CD4-positive, alpha-beta T cell treated with Interleukin-6 for 4 hours (primary cell): ENCODE measurements at regions not wholly inside any gene's neighbourhood (a gene's known extent, or its start where the extent isn't known, plus 50 kb on each side); places are given as distances from the start of the nearest gene placed in this dataset.

Experiments used
- DNase-seq: peaks from one replicate; pipeline ENCODE4 v3.0.0-alpha.2; 2020; ENCODE audit warnings: mixed read lengths

- DNase-seq, result no peak
These were observed 907.9 kb downstream of the VRK1 start for GRCh38 chr14:97705107-97705506.

DNA sequence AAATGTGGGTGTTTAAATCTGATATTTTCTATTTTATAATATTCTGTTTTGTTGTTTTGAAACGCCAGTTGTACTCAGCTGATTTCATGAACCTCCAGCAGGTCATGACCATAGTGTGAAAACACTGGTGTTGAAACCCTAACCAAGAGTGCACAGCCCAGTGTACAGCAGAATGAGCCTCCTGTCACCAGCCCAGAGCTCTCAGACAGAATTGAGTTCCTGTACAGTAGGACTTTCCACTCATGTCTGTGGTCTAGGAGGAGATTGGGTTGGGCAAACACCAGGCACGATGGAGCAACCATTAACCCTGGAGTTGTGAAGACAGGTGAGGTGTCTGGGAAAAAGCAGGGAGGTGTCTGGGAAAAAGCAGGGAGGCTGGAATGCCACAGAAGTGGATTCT is 908.8 kb downstream of the VRK1 start:
- peak; percentile 25 for DNase-seq

GRCh38 chr14:97706819-97707218 is 909.6 kb downstream of the VRK1 start:
- DNase-seq, result peak; percentile 16

DNA sequence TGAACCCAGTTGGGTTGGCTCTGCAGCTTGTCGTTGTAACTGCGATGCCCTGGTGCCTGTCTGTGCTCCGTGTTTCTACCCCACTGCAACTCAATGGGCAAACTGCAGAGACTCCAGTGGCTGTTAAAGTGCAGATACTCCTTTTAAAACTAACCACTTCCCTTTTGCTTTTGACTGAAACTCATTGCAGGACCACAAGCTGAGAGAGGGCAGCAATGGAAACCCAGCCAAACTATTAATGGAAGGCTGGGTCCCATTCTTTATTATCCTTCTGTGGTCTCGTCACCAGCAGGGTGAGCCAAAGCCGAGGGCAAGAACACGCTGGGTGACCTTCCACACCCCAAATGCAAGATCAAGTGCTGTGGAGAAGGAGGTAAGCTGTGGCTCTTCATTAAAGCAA is 910.4 kb downstream of the VRK1 start:
- peak; percentile 53 for DNase-seq

DNA sequence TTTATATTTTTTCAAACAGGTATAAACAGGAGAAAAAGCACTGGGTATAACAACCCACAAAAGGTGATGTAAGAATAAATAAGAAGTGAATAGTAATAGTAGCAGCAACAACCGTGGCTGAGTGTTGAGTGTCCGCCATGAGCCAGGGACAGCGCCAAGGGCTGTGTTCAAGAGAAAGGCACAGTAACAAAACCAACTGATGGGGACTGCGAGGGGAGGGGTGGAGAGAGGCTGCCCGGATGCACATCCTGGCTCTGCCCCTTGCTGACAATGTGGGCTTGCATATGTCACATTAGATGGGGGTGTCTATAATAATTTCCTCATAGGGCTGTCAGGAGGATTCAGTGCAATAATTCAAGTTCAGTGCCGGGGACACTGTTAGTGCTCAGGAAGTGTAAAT is 912.4 kb downstream of the VRK1 start:
- DNase-seq, result peak; percentile 68

GRCh38 chr14:97710726-97711125 is 913.5 kb downstream of the VRK1 start:
- DNase-seq, result no peak

GRCh38 chr14:97712471-97712870 is 915.3 kb downstream of the VRK1 start:
- DNase-seq, result no peak

GRCh38 chr14:97713023-97713422 is 915.8 kb downstream of the VRK1 start:
- peak; percentile 28 for DNase-seq

- no peak for DNase-seq
These were observed 921.8 kb downstream of the VRK1 start for GRCh38 chr14:97718886-97719442.

DNA sequence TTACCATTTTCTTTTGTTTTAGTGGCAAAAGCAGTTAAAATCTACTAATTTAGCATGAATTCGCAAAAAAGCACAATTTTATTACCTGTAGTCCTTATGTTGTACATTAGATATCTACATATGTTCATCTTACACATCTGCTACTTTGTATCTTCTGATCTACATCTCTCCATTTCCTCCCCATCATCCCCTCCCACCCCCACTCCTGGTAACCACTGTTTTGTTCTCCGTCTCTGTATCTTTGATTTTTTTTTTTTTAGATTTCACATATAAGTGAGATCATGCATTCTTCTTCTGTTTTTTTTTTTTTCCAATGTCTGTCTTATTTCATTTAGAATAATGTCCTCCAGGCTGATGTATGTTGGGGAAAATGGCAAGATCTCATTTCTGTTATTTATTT is 922.7 kb downstream of the VRK1 start:
- DNase-seq, result peak; percentile 81

DNA sequence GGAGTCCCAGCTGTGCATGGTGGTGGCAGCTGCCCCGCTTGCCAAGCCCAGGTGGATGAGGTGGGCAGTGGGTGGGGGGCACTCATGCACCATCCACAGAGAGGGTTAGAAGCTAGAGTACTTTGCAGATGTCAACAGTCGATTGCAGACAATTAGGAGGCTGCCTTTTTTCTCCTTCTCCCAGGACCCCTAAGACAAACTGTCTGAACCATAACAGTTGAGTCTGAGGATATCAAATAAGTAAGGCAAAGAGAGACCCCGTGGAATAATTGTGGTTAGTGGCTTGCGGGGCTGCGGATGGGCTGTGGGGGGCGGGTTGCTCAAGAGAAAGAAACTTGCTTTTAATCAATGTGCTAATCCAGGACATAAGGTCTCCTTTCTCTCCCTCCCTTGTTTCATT is 926.2 kb downstream of the VRK1 start:
- DNase-seq, result peak; percentile 20

DNA sequence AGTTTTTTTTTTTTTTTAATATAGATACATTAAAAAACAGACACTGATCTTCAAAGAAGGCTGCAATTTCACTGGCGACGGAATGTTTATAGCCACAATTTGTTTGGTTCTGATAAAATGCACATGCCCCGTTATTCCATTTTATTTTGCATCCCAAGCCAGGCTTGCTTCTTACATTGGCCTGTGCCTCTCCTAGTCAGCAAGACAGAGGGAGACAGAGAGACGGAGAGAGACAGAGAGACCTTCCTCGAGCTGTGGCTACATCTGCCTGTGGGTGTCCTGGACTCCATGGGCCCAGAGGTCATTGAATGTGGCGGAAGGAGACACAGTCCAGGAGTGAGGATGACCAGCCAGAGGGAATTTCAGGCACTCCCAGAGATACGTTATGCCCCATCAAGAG is 926.6 kb downstream of the VRK1 start:
- DNase-seq, result no peak

DNA sequence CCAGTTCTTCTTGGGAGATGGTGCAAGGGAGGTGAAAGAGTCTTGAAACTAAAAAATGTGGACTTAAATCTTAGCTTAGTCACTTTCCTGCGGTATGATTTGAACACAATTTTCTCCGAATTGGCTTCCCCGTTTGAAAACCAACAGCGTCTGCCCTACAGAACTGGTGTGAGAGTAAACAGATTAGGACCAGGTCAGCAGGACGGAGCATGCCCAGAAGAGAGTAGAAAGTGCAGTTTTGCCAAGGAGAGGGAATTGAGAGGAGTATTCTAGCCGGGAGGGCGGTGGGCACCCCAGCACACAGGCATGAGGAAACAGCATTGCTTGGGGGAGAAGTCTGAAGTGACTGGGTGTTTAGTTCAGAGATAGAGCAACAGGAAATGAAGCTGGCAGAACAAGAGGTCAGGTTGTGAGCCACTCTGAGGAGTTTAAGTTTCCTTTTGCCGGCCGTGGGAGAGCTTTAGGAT is 927.1 kb downstream of the VRK1 start:
- DNase-seq, result peak; percentile 63

GRCh38 chr14:97726676-97727075 is 929.5 kb downstream of the VRK1 start:
- peak; percentile 15 for DNase-seq

DNA sequence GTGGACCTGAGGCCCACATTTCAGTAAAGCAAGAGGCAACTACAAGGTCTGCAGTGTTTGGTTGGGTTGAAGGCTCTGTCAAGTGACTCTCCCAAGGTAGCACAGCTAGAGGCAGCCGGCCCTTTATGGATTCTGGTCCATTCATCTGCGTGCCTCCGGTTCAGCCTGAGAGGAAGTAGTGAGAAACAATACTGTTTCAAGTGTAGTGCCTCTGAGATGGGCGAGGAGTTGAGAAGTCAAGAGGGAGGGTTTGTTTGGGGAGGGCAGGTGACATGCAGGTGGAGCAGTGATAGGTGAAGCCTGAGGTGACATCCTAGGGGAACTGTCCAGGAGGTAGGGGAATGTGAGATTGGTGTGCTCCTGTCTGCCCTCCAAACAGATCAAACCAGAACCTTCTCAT is 933.5 kb downstream of the VRK1 start:
- peak; percentile 37 for DNase-seq

DNA sequence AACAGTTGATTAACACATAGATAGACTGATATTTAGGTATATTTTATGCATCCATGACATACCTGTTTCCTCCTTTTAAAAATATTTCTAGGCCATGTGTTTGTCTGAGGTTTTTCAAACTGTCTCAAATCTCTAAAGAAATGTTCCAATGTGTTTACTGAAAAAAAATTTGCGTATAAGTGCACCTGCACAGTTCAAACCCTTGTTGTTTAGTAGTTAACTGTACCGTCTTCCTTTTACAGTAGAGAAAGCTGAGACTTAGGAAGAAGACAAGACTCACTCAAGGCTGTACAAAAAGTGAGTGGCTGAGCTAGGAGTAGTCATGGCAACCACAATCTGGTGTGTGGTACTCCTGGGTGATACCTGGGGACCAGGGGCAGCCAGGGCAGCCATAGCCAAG is 934.6 kb downstream of the VRK1 start:
- DNase-seq, result no peak

- no peak for DNase-seq
These were observed 950.1 kb downstream of the VRK1 start for GRCh38 chr14:97747316-97747715.

GRCh38 chr14:97748616-97749015 is 951.4 kb downstream of the VRK1 start:
- DNase-seq, result no peak

GRCh38 chr14:97757491-97757890 is 960.3 kb downstream of the VRK1 start:
- DNase-seq, result no peak

DNA sequence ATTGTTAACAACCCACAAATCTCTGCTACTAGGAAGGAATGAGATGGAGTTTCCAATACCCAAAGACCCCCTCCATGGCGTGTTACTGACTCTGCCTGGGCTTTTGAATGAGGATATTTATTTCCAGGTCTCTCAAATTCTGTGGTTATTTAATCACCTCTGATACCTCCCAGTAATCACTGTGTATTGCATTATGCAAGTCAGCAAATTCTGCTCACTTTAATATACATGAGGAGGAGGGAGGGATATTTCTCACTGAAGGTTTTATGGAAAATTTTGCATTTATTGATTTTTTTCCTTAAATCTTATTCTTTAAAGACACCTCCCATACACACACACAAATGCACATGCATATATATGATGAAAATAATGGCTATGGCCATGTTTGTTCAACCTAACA is 962.9 kb downstream of the VRK1 start:
- no peak for DNase-seq

- no peak for DNase-seq
These were observed 965.2 kb downstream of the VRK1 start for GRCh38 chr14:97762386-97762785.

- DNase-seq, result no peak
These were observed 974.3 kb downstream of the VRK1 start for GRCh38 chr14:97771340-97772045.

DNA sequence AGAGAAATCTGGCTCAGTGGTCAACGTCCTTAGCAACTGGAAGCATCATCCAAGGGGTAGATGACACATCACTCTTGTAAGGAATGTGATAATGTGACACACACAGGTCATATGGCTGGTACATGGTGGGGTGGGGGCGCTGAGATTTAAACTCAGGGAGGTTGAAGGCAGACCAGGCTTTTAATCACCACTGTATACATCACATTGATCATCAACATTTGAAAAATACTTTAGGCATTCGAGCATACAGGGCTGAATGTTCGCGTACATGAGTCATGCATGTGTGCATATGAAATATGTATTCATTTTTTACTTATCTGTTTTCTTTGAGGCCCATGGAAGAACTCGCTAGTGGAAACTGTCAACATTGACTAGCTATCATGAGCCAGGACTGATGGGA is 976.4 kb downstream of the VRK1 start:
- DNase-seq, result no peak

- DNase-seq, result peak; percentile 8
These were observed 979.8 kb downstream of the VRK1 start for GRCh38 chr14:97776890-97777558.
